OCI-LY7 (cell line): ENCODE measurements at regions not wholly inside any gene's neighbourhood (a gene's known extent, or its start where the extent isn't known, plus 50 kb on each side); places are given as distances from the start of the nearest gene placed in this dataset.

Experiments used
- BruUV-seq: library from RNA; stranded (reverse); fragments of 400-500 nt; replicated peaks from 2 replicates; lab custom pipeline; 2021; lab: Mats Ljungman, UMichigan
- CTCF ChIA-PET: fragments of 300-600 bp; sonication (Branson Sonifier 250); formaldehyde crosslinking; loops from one replicate; lab custom pipeline; 2022; ENCODE audit warnings: antibody characterized with exemption; ENCODE audit not compliant: unreplicated experiment; lab: Charles Lee
- POLR2A ChIA-PET: fragments of 300-600 bp; sonication (Branson Sonifier 250); formaldehyde crosslinking; loops from one replicate; lab custom pipeline; 2022; ENCODE audit warnings: antibody characterized with exemption; lab: Charles Lee
- DNase-seq: peaks from one replicate; pipeline ENCODE4 v3.0.0-alpha.2; 2015; ENCODE audit warnings: low spot score
- H2AFZ ChIP-seq: fragments of 200-600 bp; sonication (generic), shearing (Covaris generic); 2 replicates; pipeline ENCODE4 v1.6.1; 2014; ENCODE audit warnings: mild to moderate bottlenecking, antibody characterized with exemption, low read length, moderate library complexity
- H3K27ac ChIP-seq: fragments of 200-600 bp; sonication (generic); 2 replicates; pipeline ENCODE4 v1.5.1; 2014; ENCODE audit warnings: mixed run types, low read depth, mild to moderate bottlenecking, moderate library complexity, low read length, inconsistent platforms; ENCODE audit not compliant: poor library complexity, severe bottlenecking
- H3K36me3 ChIP-seq: fragments of 200-600 bp; sonication (generic); 2 replicates; pipeline ENCODE4 v1.6.1; 2014; ENCODE audit warnings: mild to moderate bottlenecking, antibody characterized with exemption, low read length, moderate library complexity, mixed read lengths; ENCODE audit not compliant: insufficient read depth
- H3K4me1 ChIP-seq: fragments of 200-600 bp; sonication (generic); 2 replicates; pipeline ENCODE4 v1.5.1; 2014; ENCODE audit warnings: mild to moderate bottlenecking, low read length; ENCODE audit not compliant: insufficient read depth, poor library complexity, severe bottlenecking
- H3K4me2 ChIP-seq: fragments of 200-600 bp; sonication (generic); 2 replicates; pipeline ENCODE4 v1.6.1; 2014; ENCODE audit warnings: mild to moderate bottlenecking, low read length
- H3K4me3 ChIP-seq: fragments of 200-600 bp; sonication (generic); 2 replicates; pipeline ENCODE4 v1.5.1; 2014; ENCODE audit warnings: mild to moderate bottlenecking, low read depth, low read length; ENCODE audit not compliant: poor library complexity, severe bottlenecking
- H3K79me2 ChIP-seq: fragments of 200-600 bp; sonication (generic); 2 replicates; pipeline ENCODE4 v1.6.1; 2016; ENCODE audit warnings: low read depth, mild to moderate bottlenecking, low read length, moderate library complexity, mixed read lengths; ENCODE audit not compliant: insufficient read depth
- H3K9me2 ChIP-seq: fragments of 200-600 bp; sonication (generic); 2 replicates; pipeline ENCODE4 v1.6.1; 2016; ENCODE audit warnings: mild to moderate bottlenecking, low read length, mixed read lengths; ENCODE audit not compliant: insufficient read depth
- H3K9me3 ChIP-seq: fragments of 200-600 bp; sonication (generic); 2 replicates; pipeline ENCODE4 v1.6.1; 2014; ENCODE audit warnings: mild to moderate bottlenecking, mixed run types, low read length, mixed read lengths
- H4K20me1 ChIP-seq: fragments of 200-600 bp; sonication (generic); 2 replicates; pipeline ENCODE4 v1.6.1; 2014; ENCODE audit warnings: mild to moderate bottlenecking, antibody characterized with exemption, low read length, moderate library complexity, mixed read lengths; ENCODE audit not compliant: insufficient read depth
- CTCF ChIP-seq: fragments of 200-600 bp; sonication (generic); conservative IDR thresholded peaks from 2 replicates; pipeline ENCODE4 v1.5.1; 2014; ENCODE audit warnings: mild to moderate bottlenecking, antibody characterized with exemption, low read length, moderate library complexity, mixed read lengths
- EZH2phosphoT487 ChIP-seq: fragments of 200-600 bp; sonication (generic); IDR thresholded peaks from 2 replicates; pipeline ENCODE4 v1.6.1; 2018; ENCODE audit warnings: low read depth, borderline replicate concordance, mild to moderate bottlenecking, mixed run types, antibody characterized with exemption, low read length, moderate library complexity, mixed read lengths
- intact Hi-C: fragments of 100-400 bp; cut with micrococcal nuclease; formaldehyde crosslinking; loops from one replicate; pipeline ENCODE4 v1.10.0; 2022; ENCODE audit not compliant: unreplicated experiment

- no peaks in the 10 kb centered on the region for H3K36me3 ChIP-seq
- H3K9me2 ChIP-seq = no peaks in the 10 kb centered on the region
- ChIA-PET POLR2A (interaction anchor here (1.0 kb wide), 1 partner anchor 54 kb away, joined by 3 read pairs; no protein-coding TSS in a partner anchor), CTCF (no interaction called here)
- H3K4me1 ChIP-seq = no peaks in the 10 kb centered on the region
- BruUV-seq = no TSS peak
- no peaks in the 10 kb centered on the region for H3K79me2 ChIP-seq
- H3K27ac ChIP-seq = no peak overlapping the region
- H4K20me1 ChIP-seq = no peaks in the 10 kb centered on the region
- intact Hi-C loops = no loop called here
- H3K4me2 ChIP-seq = no peak overlapping the region
- TF ChIP-seq EZH2phosphoT487 (no peak), CTCF (no peak)
- H3K9me3 ChIP-seq = no peaks in the 10 kb centered on the region
- no peak overlapping the region for H3K4me3 ChIP-seq
- no peak overlapping the region for H2AFZ ChIP-seq
- DNase-seq = no peak
Observed at GRCh38 chr3:194849166-194849875, 163.6 kb downstream of the FAM43A start.

- no peak for DNase-seq
- no peak overlapping the region for H3K4me2 ChIP-seq
- no peaks in the 10 kb centered on the region for H4K20me1 ChIP-seq
- POLR2A ChIA-PET = no interaction called here
- no peaks in the 10 kb centered on the region for H3K36me3 ChIP-seq
- CTCF ChIA-PET = no interaction called here
- no peak overlapping the region for H3K27ac ChIP-seq
- no peaks in the 10 kb centered on the region for H3K9me3 ChIP-seq
- H3K9me2 ChIP-seq = no peaks in the 10 kb centered on the region
- TF ChIP-seq CTCF (no peak), EZH2phosphoT487 (no peak)
- BruUV-seq = no TSS peak
- no peaks in the 10 kb centered on the region for H3K79me2 ChIP-seq
- no peaks in the 10 kb centered on the region for H3K4me1 ChIP-seq
- no peak overlapping the region for H3K4me3 ChIP-seq
- H2AFZ ChIP-seq = no peak overlapping the region
- intact Hi-C loops = no loop called here
Observed at GRCh38 chr3:194851254-194851653, 165.6 kb downstream of the FAM43A start.

GRCh38 chr3:194851941-194852340 is 166.3 kb downstream of the FAM43A start:
- Histone ChIP-seq H3K4me1 (no peaks in the 10 kb centered on the region), H3K4me2 (no peak overlapping the region), H2AFZ (no peak overlapping the region), H3K27ac (no peak overlapping the region), H4K20me1 (no peaks in the 10 kb centered on the region), H3K9me3 (no peaks in the 10 kb centered on the region), H3K4me3 (no peak overlapping the region), H3K79me2 (no peaks in the 10 kb centered on the region), H3K36me3 (no peaks in the 10 kb centered on the region), H3K9me2 (no peaks in the 10 kb centered on the region)
- intact Hi-C loops = no loop called here
- BruUV-seq = no TSS peak
- DNase-seq = no peak
- POLR2A ChIA-PET = no interaction called here
- CTCF ChIA-PET = no interaction called here
- no peak for TF ChIP-seq EZH2phosphoT487
